GM18870 (cell line): ENCODE measurements at regions not wholly inside any gene's neighbourhood (a gene's known extent, or its start where the extent isn't known, plus 50 kb on each side); places are given as distances from the start of the nearest gene placed in this dataset.
A peak's percentile ranks its signal among the peaks of the same experiment; 100 is the strongest.
"Not testable (repeated sequence)": the region's sequence is repeated elsewhere in the genome, so short reads cannot be mapped to it uniquely, and the experiment has no call there.

Experiments
- ATAC-seq: cut with Tn5 transposase; IDR thresholded peaks from one replicate; pipeline ENCODE4 v1.9.1; 2021; ENCODE audit warnings: moderate library complexity; ENCODE audit not compliant: unreplicated experiment

DNA sequence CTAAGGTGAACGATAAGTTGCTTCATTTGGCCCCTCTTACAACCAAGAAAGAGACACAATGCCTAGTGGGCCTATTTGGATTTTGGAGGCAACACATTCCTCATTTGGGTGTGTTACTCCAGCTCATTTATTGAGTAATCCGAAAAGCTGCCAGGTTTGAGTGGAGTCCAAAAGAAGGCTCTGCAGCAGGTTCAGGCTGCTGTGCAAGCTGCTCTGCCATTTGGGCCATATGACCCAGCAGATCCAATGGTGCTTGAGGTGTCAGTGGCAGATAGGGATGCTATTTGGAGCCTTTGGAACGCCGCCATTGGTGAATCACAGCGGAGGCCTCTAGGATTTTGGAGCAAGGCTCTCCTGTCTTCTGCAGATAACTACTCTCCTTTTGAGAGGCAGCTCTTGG, 176.4 kb downstream of the AKR1D1 start:
- ATAC-seq: not testable (repeated sequence)

DNA sequence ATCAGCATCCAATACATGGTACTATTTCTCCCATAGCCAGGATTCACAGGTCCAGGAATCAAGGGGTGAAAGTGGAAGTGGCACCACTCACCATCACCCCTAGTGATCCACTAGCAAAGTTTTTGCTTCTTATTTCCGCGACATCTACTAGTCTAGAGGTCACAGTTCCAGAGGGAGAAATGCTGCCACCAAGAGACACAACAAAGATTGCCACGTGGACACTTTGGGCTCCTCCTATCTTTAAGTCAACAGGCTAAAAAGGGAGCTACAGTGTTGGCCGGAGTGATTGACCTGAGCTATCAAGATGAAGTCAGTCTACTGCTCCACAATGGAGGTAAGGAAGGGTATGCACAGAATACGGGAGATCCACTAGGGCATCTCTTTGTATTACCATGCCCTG, 178.2 kb downstream of the AKR1D1 start:
- ATAC-seq: no peak

DNA sequence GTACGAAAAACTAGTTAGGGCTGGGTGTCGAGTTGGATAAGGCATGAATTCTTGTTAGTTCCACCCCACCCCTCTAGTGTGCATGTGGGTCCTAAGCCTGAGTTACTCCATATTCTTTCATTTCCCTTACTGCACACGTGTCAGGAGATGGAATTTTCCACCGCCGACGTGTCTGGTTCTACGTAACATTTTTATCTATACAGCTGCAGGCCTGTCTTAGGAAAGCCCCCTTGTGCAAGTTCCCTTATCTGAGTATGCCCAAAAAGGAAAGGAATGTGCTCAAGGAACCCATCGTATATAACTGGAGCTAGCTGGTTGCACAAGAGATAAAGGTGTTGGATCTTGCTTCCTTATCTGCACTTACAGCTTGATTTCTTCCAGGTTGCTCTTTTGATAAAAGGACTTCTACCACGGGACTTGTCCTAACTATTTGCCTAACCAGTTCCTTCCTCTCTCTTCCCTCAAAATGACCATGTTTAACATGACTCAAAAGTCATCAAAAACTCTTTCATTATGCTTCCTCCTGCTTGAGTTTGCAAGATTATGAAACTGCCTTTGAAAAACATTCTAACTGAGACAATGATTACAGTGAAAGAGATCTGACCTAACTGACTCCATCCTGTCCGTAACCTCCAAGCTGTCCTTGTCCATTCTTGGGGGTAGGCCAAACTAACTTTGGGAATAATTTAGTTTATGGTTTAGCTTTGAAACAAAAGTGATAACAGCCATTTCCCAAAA, 181.4 kb downstream of the AKR1D1 start:
- ATAC-seq: no peak

DNA sequence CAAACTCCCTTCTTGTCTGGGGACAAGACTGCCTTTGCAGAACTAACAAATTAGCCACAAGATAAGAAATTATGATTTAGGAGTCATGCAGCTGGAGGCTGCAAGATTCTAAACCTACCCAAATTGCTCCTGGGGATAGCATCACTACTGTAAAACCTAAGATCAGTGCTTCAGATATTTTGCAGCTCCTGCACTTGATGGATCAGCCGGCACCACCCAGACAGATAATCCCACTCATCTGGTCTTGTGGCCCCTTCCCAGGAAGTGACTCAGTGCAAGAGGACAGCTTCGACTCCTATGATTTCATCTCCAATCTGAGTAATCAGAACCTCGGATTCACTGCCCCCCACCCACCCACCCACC, 181.9 kb downstream of the AKR1D1 start:
- no peak for ATAC-seq

DNA sequence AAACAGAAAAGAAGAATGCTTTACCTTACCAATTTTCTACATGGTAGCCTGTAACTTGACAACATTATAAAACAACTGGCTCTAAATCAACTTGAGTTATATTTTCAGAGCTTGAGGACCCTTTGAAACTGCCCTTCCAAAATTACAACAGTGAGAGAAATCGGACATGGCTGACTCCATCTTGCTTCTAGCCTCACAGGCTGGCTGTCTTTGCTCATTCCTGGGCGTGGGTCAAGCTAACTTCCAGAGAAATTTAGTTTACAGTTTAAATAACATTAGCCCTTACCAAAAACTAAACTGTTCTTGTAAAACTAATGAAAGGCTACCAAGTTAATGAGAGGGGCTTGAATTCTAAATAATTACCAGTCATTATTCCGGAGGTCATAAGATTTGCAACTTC, 183.4 kb downstream of the AKR1D1 start:
- no peak for ATAC-seq

DNA sequence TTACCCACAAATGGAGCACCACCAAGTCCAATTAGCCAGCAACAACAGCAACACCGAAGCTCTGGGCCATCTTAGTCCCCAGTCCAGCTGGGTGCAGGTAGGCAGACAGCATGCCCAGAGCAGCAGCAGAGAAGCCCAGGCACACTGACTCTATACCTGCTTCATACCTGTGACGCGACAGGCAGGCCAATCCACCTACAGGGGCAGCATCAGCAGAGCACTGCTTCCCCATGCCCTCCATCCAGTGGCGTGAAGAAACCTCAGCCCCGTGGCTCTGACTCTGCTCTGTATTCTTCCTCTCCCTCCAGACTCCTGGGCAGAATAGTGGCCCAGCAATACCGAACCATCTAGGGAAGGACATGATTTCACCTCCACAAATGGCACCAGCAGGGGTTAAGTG, 191.7 kb downstream of the AKR1D1 start:
- ATAC-seq: no peak

DNA sequence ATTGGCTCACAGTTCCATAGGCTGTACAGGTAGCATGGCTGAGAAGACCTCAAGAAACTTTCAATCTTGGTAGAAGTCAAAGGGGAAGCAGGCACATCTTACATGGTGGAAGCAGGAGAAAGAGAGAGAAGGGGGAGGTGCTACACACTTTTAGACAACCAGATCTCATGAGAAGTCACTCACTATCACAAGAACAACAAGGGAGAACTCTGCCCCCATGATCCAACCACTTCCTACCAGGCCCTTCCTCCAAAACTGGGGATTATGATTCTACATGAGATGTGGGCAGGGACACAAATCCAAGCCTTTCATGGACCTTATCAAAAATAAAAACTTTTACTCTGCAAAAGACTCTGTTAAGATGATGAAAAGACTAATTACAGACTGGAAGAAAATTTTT, 183.2 kb upstream of the TRIM24 start:
- no peak for ATAC-seq

DNA sequence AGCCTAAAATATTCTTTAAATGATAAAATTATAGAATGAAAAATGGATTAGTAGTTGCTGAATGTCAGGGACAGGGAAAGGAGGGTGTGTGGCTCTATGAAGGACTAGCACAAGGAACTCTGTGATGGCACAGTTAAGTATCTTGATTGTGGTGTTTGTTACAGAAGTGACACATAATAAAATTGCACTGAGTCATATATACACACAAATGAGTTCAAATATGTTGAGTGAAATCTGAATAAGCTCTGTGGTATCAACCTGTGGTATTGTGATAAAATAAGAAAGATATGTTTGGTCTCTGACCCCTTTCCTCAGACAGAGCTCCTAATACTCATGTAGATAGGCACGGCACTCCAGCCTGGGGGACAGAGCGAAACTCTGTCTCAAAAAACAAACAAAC, 181.5 kb upstream of the TRIM24 start:
- ATAC-seq: no peak

DNA sequence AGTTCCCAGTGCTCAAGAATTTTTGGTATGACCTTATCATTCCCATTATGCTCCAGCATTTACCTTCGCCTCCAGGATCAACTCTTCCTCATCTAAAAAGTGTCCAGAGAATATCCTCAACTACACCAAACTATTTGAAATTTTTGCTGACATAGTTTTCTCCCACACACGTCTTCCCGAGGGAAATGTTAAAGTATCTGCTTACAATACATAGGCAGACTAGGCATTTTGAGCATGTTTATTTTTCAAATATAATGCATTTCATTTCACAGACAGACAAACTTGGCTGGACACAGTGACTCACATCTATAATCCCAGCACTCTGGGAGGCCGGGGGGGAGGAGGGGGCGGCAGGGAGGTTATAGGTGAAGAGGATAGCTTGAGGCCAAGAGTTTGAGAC, 177.1 kb upstream of the TRIM24 start:
- ATAC-seq: no peak

DNA sequence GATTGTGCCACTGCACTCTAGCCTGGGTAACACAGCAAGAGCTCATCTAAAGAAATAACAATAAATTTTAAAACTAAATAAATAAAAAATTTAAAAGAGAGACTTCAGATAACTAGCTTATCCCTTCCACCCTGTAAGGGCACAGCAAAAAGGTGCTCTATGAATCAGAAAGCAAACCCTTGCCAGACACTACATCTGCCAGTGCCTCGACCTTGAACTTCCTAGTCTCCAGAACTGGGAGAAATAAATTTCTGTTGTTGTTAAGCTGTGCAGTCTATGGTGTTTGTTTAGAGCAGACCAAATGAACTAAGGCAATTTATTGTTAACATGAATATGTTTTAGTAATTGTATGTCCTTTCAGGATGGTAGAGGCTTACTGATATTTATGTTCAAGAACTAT, 174.9 kb upstream of the TRIM24 start:
- ATAC-seq: no peak

DNA sequence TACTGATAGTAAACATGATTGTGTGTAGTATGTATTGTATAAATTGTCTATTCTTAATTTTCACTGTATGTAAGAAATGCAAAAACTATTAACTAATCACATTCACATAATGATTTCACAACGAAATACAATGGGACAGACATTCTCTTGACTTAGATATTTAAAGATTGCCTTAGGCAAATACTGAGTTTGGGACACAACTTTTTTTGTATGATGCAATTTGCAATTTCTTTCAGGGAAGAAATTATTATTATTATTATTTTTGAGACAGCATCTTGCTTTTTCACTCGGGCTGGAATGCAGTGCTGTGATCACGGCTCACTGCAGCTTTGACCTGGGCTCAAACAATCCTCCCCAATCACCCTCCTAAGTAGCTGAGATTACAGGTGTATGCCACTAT, 173.2 kb upstream of the TRIM24 start:
- ATAC-seq: no peak

DNA sequence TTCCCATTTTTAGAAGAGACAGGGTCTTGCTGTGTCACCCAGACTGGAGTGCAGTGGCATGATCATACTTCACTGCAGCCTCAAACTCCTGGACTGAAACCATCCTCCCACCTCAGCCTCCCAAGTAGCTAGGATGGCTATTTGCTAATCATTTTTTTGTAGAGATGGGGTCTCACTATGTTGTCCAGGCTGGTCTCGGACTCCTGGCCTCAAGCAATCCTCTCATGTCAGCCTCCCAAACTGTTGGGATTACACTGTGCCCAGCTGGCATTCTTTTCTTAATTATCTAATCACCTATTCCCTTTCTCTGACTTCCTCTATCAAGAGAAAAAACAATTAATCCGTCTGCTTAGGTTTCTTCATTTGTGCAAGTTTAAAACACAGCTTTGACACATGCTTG, 172.5 kb upstream of the TRIM24 start:
- ATAC-seq: no peak

DNA sequence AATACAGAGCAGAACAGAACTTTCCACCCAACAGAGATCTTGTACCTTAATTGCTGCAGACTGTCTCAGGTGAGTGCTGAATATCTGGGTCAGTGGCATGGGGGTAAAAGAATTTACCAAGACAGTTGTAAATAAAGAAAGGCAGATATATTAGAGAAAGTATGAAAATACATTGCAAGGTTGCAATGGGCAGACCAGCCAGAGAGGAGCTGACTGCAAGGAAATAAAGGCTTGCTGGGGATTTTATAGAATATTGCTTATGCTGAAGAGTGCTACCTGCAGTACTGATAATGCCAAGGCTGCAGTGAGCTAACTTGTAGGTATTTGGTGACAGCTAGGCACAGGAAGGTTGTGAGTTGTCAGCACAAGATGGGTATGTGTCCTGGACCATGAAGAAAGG, 171.0 kb upstream of the TRIM24 start:
- no peak for ATAC-seq

DNA sequence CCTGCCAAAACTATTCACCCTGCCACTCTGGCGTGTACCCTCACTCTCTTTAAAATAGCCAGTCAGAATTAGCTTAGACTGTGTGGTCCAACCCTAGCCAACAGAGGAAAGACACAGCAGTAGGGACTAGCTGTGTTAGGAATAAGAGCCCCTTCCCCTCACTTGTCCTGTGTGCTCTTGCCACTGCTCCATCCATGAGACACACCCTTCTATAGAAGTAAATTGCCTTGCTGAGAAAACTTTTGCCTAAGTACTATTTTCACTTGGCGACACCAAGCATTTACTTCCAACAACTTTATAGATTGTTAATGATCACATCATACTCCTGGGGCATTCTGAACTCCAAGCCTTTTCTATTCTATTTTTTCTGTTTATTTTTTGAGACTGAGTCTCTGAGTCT, 170.2 kb upstream of the TRIM24 start:
- no peak for ATAC-seq

DNA sequence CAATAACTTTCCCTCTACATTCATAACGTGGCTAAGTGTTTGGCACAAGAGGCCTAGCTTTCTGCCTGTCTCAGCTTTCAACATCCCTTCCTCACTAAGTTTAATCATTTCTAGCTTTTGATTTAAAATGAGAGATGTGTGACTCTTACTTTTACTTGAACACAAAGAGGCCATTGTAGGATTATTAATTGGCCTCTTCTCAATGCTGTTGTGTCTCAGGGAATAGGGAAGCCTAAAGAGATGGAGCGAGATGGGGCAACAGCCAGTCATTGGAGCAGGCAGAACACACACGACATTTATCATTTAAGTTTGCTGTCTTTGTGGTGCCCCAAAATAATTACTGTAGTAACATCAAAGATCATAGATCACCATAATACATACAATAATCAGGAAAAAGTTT, 167.1 kb upstream of the TRIM24 start:
- no peak for ATAC-seq

DNA sequence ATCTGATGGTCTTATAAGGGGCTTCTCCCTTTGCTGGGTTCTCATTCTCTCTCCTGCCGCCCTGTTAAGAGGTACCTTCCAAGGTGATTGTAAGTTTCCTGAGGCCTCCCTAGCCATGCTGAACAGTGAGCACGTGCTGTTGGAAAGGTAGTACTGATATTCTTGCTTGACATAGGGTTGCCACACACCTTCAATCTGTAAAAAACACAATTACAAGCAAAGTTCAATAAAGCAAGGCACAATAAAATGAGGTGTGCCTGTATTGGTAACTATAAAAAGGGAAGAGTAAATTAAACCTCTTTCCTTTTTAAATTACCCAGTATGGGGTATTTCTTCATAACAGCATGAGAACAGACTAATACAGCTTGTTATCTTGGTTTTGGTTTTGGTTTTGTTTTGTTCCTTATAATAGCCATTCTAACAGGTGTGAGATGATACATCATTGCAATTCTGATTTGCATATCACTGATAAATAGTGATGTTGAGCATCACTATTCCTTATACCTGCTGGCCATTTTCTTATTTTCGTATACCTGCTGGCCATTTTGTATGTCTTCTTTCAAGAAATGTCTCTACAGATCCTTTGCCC, 164.9 kb upstream of the TRIM24 start:
- ATAC-seq: peak; percentile 77

DNA sequence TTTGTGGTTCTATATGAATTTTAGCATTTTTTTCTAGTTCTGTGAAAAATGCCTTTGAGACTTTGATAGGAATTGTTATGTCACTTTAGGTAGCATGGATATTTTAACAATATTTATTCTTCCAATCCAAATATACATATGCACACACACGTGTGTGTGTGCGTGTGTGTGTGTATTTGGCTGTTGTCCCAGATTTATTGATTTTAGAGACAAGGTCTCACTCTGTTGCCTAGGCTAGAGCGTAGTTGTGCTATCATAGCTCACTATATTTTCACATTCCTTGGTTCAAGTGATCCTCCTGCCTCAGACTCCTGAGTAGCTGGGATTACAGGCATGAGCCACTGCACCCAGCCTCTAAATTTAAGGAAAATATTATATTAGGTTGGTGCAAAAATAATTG, 162.5 kb upstream of the TRIM24 start:
- ATAC-seq: no peak

DNA sequence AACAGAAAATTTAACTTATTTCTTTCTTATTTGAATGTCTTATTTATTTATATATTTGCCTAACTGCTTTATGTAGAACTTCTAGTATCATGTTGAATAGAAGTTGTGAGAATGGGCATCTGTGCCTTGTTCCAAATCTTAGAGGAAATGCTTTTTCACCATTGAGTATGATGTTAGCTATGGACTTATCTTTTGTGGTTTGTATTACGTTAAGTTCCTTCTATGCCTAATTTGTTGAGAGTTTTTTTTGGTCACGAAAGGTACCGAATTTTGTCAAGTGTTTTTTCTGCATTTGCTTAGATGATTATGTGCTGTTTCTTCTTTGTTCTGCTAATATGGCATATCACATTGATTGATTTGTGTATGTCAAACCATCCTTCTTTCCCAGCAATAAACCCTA, 161.0 kb upstream of the TRIM24 start:
- no peak for ATAC-seq

DNA sequence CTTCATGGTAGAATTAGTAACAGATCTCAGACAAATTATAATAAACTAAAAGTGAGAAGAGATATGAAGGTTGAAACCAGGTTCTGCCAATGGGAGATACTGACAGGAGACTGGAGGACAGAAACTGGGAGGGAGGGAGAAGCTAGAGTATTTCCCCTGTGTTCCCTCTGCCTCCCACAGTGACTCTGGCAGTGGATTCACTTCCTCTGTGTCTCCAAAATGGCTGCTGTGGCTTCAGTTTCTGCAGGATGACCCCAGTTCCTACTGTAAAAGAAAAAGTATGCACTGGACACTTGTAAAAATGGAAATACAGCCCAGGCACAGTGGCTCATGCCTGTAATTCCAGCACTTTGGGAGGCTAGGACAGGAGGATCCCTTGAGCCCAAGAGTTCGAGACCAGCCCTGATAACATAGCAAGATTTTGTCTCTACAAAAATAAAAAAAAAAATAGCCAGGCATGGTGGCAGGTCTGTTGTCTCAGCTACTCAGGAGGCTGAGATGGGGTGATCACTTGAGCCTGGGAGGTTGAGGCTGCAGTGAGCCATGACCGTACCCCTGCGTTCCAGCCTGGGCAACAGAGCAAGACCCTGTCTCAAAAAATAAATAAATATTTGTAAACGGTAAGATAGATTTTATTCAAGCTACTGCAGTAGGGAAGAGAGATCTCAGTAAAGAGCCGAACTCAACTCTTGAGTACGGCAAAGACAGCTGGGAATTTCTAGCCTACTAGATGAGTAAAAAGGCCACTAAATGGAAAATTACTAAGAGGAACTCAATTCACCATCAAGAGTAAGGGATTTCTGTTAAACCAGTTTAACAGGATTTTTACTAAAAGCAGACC, 156.6 kb upstream of the TRIM24 start:
- ATAC-seq: no peak

DNA sequence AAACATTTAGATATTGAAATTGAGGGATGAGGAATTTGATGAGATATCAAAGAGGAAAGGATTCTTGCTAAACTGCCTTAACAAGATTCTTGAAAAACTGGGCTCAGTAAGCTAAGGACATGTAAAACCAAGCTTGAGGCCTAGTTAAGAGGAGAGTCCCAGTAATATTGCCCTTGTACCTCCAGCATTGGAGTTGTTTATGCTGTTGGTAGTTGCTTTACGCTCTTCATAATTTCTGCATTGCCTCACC, 156.1 kb upstream of the TRIM24 start:
- no peak for ATAC-seq

DNA sequence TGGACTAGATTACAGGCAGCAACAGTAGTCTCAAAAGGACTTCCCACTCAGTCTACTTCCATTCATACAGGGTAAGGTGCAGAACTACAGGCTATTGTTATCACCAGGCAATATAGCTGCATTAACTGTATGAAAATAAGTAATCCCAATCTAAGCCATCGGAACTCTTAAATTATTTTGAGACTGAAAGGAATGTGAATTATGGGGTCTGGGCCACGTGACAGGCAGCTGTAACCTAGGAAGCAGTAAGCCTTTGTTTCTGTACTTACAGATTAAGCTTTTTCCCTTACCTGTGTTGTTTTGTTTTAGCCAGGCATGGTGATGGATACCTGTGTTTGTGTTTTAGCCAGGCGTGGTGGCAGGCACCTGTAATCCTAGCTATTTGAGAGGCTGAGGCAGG, 152.4 kb upstream of the TRIM24 start:
- no peak for ATAC-seq

DNA sequence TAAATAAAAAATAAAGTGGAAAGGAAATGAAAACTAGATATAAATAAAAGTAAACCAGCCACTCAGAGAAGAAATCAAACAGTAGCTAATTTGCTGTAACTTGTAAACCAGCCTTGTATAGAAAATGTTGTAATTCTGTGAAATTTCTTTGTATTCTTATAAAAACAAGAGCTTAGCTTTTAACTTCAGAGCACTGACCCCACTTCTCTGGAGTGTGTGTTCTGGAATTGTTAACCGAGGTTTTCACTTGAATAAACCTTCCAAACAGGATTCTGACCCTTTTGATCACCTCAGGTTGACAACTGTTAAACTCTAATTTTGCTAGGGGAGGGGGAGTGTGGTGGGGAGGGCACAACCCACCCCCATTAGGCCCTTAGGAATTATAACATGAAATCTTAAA, 151.9 kb upstream of the TRIM24 start:
- no peak for ATAC-seq

DNA sequence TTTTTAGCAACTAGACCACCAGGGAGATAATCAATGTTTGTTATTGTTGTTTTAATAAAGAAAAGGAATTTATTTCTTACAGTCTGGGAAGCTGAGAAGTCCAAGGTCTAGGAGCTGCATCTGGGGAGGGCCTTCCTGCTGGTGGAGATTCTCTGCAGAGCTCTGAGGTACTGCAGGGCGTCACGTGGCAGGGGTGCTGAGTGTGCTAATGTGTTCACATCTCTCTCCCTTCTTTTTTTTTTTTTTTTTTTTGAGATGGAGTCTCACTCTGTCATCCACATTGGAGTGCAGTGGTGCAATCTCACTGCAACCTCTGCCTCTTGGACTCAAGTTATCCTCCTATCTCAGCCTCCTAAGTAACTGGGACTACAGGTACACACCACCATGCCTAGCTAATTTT, 150.9 kb upstream of the TRIM24 start:
- ATAC-seq: no peak
